Stimulated activated CD4-positive, alpha-beta T cell treated with anti-CD3 and anti-CD28 coated beads, TNF-alpha, amount 100 ng/mL, for 4 hours (primary cell): ENCODE measurements at regions not wholly inside any gene's neighbourhood (a gene's known extent, or its start where the extent isn't known, plus 50 kb on each side); places are given as distances from the start of the nearest gene placed in this dataset.

Source experiments
- DNase-seq, 3 experiments: peaks; one replicate each; pipeline ENCODE4 v3.0.0-alpha.2; 2020; ENCODE audit warnings: low read depth in 3 of 3

GRCh38 chr2:180463608-180464007, 456.5 kb upstream of the CWC22 start:
- DNase-seq: no peak

DNA sequence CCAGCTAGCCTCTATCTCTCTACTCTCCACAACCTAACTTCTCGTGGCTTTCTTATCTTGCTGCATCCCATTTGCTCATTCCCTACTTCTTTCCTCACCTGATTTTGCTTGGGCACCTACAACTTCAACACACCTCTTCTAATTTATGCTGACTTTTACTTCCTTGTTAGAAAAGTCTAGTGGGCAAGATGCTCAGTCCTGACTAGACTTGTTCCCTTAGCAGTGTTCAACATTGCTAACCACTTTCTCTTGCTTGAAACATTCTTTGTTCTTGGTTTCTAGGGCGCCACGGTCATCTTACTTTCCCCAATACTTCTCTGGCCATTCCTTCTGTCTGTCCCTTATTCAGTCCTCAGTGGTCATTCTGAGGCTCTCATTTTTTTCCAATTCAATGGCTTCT, 454.7 kb upstream of the CWC22 start:
- DNase-seq: no peak

GRCh38 chr2:180456801-180457200, 449.7 kb upstream of the CWC22 start:
- no peak for DNase-seq

DNA sequence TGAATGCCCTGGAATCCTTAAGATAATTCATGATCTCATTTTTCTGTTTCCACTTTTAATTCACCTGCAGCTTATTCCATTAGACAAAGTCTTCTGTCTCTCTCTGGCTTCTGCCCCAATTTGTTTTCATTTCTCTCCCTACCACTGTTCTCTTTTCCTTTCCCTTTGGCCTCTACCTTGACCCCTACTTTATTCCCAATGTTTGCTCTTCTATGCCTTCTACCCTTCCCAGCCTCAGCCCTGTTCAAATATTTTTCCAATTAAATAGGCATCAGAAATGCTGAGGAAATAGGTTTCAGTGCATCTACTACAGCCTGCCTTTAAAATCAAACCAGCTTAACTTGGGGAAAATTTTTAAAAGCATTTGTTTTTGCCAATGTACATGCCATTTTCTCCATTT, 443.7 kb upstream of the CWC22 start:
- no peak for DNase-seq

- no peak for DNase-seq
Observed at GRCh38 chr2:180449171-180449915, 442.2 kb upstream of the CWC22 start.

- no peak for DNase-seq
Observed at GRCh38 chr2:180446492-180446891, 439.4 kb upstream of the CWC22 start.

DNA sequence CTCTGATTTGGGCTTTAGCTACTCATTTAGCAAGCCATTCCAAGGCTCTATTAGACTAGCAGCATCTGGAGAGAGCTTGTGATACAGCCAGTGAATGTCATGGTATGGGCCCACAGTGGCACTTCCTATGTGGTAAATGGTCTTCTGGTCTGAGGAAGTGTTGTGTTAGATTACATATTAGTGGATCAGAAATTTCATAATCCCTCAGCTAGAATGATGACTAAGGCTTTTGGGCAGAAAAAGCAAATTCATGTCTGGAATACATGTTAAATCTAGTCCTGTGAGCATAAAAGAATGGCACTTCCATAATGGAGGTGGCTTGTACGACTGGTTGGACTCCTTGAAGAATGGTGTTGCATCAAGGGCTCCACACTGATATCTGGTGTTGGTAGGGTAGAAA, 436.8 kb upstream of the CWC22 start:
- no peak for DNase-seq

GRCh38 chr2:180442860-180443644, 436.0 kb upstream of the CWC22 start:
- DNase-seq: no peak

GRCh38 chr2:180419212-180419611, 412.1 kb upstream of the CWC22 start:
- DNase-seq: no peak

DNA sequence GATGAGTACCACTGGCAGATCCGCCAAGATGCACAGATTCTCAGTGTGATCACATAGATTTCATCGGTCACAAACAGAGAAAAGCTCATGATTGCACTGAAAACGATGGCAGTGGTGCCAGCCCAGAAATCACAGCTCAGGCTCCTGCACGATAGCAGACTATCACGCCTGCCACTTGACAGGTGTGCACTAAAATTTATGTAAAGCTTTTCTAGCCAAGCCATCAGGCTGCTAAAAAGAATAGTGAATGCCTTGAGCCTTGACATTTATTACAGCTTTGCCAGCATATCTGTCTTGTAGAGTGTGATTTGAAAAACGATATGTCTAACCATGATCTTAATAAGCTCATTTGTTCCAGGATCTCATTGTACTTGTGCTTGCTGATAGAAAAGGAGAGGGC, 409.5 kb upstream of the CWC22 start:
- DNase-seq: no peak

DNA sequence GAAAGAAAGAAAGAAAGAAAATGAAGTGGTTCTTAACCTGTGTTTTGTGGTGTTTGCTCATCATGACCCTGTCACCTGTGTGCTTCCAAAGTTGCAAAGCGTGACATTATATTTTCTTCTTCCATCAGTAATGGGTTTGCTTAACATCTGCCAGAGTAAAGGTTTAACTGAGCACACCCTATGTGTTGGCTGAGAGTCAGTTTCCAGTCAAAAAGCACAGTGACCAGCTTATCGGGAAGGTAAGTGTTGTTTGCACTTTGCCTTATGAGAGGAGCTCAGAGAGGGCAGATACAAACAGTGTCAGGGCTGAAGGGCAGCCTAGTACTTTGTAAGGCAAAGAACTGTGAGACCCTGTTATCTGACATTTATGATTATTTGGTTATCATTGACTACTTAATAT, 406.2 kb upstream of the CWC22 start:
- no peak for DNase-seq

DNA sequence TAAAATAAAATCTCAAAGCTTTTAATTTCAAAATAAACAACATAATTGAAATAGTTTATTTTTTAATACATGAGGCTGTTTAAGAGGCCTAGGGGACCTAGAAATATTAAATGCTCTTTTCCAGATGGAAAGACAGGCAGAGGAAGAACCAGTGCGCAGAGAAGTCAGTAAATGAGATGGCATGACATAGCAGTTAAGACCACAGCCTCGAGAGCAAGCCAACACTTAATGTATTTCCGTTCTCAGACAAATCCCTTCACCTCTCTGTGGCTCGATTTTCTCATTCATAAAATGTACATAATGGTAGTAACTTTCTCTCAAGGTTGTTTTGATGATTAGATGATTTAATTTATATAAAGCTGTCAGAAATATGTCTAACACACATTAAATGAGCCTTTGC, 405.1 kb upstream of the CWC22 start:
- no peak for DNase-seq

GRCh38 chr2:180411661-180412060, 404.6 kb upstream of the CWC22 start:
- no peak for DNase-seq

- no peak for DNase-seq
Observed at GRCh38 chr2:180406687-180407086, 399.6 kb upstream of the CWC22 start.

DNA sequence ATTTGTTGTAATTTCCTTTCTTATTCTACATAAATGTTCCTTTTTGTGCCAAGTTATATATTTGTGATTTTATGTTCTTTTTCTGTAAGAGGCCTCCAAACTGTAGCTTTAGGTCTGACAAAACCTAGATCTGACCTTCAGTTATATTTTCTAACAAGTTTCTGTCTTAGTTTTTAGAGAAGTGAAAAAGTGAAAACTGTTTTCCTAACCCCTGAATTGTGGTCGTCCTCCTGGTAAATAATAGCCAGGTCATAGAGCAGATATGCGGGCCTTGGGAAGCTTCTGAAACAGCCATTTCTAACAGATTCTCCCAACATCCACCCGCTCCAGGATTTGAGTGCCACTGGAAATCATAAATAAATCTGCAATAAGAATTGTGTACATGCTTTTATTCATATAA, 398.4 kb upstream of the CWC22 start:
- no peak for DNase-seq

DNA sequence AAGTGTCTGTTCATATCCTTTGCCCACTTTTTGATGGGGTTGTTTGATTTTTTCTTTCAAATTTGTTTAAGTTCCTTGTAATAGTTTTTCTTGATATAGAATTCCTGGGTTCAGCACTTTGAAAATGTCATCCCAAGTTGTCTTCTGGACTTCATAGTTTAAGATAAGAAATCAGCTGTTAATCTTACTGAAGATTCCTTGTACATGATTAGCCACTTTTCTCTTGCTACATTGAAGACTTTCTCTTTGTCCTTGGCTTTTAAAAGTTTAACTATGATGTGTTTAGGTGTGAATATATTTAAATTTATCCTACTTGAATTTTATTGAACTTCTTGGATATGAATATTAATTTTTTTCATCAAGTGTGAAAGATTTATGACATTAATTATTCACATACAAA, 387.2 kb upstream of the CWC22 start:
- no peak for DNase-seq

DNA sequence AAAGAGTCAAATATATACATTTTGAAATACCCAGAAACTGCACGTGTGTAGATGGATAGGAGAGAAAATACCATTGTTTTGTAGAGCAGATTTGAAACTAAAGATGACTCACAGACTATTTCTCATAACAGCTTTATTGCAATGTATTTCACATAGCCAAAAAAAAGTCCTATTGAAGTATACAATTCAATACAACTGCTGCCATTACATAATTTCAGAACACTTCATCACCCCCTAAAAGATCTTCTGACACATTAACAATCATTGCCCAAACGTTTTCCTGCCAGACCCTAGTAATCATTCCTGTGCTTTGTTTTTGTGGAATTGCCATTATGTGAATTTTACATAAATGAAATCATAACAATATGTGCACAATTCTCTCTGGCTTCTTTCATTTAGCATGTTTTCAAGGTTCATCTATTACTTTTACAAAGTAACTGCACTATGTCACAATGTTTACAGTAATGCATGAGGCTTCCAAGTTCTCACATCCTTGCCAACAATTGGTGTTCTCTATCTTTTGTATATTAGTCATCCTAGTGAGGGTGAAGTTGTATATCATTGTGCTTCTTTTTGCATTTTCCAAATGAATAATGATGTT, 378.6 kb upstream of the CWC22 start:
- no peak for DNase-seq

DNA sequence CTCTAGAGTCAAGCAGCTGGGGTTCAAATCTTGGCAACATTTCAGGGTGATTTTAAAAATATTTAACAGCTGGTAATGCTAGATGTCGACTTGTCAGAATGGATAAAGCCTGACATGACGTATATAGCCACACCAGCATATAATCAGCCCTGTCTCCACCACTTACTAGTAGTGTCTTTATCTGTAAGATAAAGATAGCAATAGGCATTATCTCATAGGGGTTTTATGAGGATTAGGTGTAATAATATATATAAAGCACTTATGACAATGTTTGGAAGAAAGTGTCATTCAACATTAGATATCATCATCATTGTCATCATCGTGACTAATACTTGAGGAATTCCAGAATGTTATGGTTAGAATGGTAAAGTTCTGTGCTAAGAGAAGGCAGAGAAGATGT, 369.0 kb upstream of the CWC22 start:
- no peak for DNase-seq

- DNase-seq: no peak
Observed at GRCh38 chr2:180374502-180375281, 367.6 kb upstream of the CWC22 start.

DNA sequence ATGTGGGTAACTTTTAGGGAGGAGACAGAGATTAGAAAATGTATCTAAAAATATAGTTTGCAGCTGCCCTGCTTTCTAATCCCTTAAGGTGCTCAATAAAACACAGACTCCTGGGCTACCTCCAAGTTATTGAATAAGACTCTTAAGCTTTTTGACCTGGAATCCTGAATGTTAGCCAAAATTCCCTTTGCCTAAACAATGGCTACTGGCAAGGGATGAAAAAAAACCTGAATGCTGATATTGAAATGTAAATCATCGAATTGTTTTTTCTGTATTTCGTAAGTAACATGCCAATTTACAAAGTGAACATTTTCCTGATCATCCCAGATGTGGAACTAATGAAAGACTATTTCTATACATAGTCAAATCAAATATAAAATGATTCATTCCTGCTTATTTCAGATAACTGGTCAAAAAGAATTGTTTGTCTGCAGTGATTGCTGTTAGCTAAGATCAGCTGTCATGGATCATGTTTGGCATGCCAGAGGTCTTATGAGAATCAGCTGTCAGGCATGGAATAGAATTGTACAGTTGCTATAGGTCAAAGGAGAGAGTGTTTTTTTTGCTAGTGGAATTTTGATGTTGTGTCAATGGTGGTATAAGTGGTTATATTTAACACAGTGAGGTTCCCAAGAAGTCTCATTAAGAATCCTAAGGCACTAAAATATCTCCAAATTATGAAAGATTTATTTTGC, 363.6 kb upstream of the CWC22 start:
- no peak for DNase-seq

GRCh38 chr2:180368881-180369280, 361.8 kb upstream of the CWC22 start:
- no peak for DNase-seq

- DNase-seq: no peak
Observed at GRCh38 chr2:180367815-180368214, 360.7 kb upstream of the CWC22 start.
